NOMO-1 treated with dmso at 0.1 percent for 144 hours (cell line): ENCODE measurements at regions not wholly inside any gene's neighbourhood (a gene's known extent, or its start where the extent isn't known, plus 50 kb on each side); places are given as distances from the start of the nearest gene placed in this dataset.
A peak's percentile ranks its signal among the peaks of the same experiment; 100 is the strongest.
"Not testable (repeated sequence)": the region's sequence is repeated elsewhere in the genome, so short reads cannot be mapped to it uniquely, and the experiment has no call there.

Experiments used
- DNase-seq: peaks from one replicate; lab custom pipeline; 2025; ENCODE audit not compliant: unreplicated experiment; lab: John Stamatoyannopoulos, UW

GRCh38 chr12:68984796-68985573, 52.0 kb upstream of the CPM start:
- DNase-seq, result peak; percentile 17

- not testable (repeated sequence) for DNase-seq
These were observed 64.6 kb upstream of the CPM start for GRCh38 chr12:68997526-68997925.

- DNase-seq, result peak; percentile 73
These were observed 65.1 kb upstream of the CPM start for GRCh38 chr12:68998041-68998440.

- no peak for DNase-seq
These were observed 67.1 kb upstream of the CPM start for GRCh38 chr12:69000074-69000473.

GRCh38 chr12:69000540-69001243, 67.7 kb upstream of the CPM start:
- DNase-seq, result no peak

GRCh38 chr12:69001251-69001650, 68.3 kb upstream of the CPM start:
- DNase-seq, result no peak

GRCh38 chr12:69002969-69003368, 70.0 kb upstream of the CPM start:
- DNase-seq, result no peak

GRCh38 chr12:69003991-69004390, 71.0 kb upstream of the CPM start:
- no peak for DNase-seq

GRCh38 chr12:69007101-69007854, 74.3 kb upstream of the CPM start:
- DNase-seq, result peak; percentile 53

GRCh38 chr12:69007855-69008351, 74.9 kb upstream of the CPM start:
- DNase-seq, result no peak

GRCh38 chr12:69008520-69008919, 75.5 kb upstream of the CPM start:
- DNase-seq, result peak; percentile 53

GRCh38 chr12:69014047-69014446, 81.1 kb upstream of the CPM start:
- no peak for DNase-seq

- DNase-seq, result no peak
These were observed 82.0 kb upstream of the CPM start for GRCh38 chr12:69015017-69015416.

- no peak for DNase-seq
These were observed 82.9 kb upstream of the CPM start for GRCh38 chr12:69015831-69016230.

GRCh38 chr12:69019082-69019481, 86.1 kb upstream of the CPM start:
- no peak for DNase-seq

- no peak for DNase-seq
These were observed 86.9 kb upstream of the CPM start for GRCh38 chr12:69019910-69020309.

- DNase-seq, result no peak
These were observed 89.7 kb upstream of the CPM start for GRCh38 chr12:69022674-69023073.

GRCh38 chr12:69023840-69024239, 90.9 kb upstream of the CPM start:
- no peak for DNase-seq

GRCh38 chr12:69024413-69024812, 91.4 kb upstream of the CPM start:
- no peak for DNase-seq

- DNase-seq, result no peak
These were observed 91.9 kb upstream of the CPM start for GRCh38 chr12:69024907-69025306.

- DNase-seq, result no peak
These were observed 93.4 kb upstream of the CPM start for GRCh38 chr12:69026336-69026735.
